ENCODE measurements at regions not wholly inside any gene's neighbourhood (a gene's known extent, or its start where the extent isn't known, plus 50 kb on each side); places are given as distances from the start of the nearest gene placed in this dataset.

DNA sequence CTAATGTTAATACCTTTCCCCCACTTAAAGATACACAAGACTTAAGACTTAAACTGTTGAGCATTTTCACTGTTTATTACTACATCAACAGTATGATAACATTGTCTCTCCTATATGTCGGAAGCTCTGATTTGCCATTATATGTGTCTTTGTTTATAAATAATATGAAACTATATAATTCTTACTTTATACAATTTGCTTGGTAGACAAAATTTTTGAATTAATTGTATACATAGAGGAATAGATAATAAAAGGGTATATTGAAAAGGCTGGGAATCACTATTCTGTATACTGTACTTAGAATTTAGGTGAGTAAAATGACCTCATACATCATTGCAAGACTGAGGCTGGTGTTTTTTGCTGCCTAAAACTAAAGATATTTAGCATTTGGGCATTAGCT lies 82.1 kb upstream of the HDAC9 start:
- H3K4me3 Mint-ChIP-seq, result no peak overlapping the region
- no peaks in the 10 kb centered on the region for H3K9me3 Mint-ChIP-seq
- no peak overlapping the region for H3K27ac Mint-ChIP-seq
- ATAC-seq (replicated peaks), result no peak
- no peaks in the 10 kb centered on the region for H3K4me1 Mint-ChIP-seq
- no peaks in the 10 kb centered on the region for H3K36me3 Mint-ChIP-seq (ENCODE audit: low read depth)
- peaks cover 9% of the 10 kb centered on the region for H3K27me3 Mint-ChIP-seq

- H3K4me3 Mint-ChIP-seq, result no peak overlapping the region
- no peak for ATAC-seq (replicated peaks)
- no peak overlapping the region for H3K27ac Mint-ChIP-seq
- no peaks in the 10 kb centered on the region for H3K36me3 Mint-ChIP-seq (ENCODE audit: low read depth)
- H3K4me1 Mint-ChIP-seq, result no peaks in the 10 kb centered on the region
- H3K9me3 Mint-ChIP-seq, result no peaks in the 10 kb centered on the region
- peaks cover 9% of the 10 kb centered on the region for H3K27me3 Mint-ChIP-seq
Measured at GRCh38 chr7:18414885-18415284, 80.7 kb upstream of the HDAC9 start.

- Mint-ChIP-seq H3K4me3 (no peak overlapping the region), H3K9me3 (no peaks in the 10 kb centered on the region), H3K4me1 (no peaks in the 10 kb centered on the region), H3K27ac (no peak overlapping the region), H3K27me3 (peaks cover 9% of the 10 kb centered on the region), H3K36me3 (ENCODE audit: low read depth) (no peaks in the 10 kb centered on the region)
- ATAC-seq (replicated peaks), result no peak
Measured at GRCh38 chr7:18416988-18417387, 78.6 kb upstream of the HDAC9 start.

DNA sequence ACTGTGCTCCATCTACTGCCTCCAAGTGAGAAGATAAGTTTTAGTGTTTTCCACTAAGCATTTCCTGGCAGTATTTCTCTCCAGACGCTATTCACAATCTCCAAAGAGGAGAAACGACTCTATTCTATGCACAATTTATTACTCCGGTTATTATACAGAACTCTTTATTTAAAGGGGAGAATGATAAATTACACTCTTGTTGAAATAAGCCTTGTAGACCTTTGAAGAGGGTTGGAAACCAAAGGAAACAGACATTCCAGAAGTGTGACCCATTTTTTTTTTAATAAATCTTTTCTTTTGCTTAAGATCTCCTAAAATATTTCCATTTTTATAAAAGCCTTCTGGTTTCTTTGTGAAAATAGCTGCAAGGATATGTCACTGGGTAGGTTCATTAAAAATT lies 76.1 kb upstream of the HDAC9 start:
- no peak for ATAC-seq (replicated peaks)
- H3K9me3 Mint-ChIP-seq, result no peaks in the 10 kb centered on the region
- H3K27ac Mint-ChIP-seq, result no peak overlapping the region
- no peak overlapping the region for H3K4me3 Mint-ChIP-seq
- H3K36me3 Mint-ChIP-seq (ENCODE audit: low read depth), result no peaks in the 10 kb centered on the region
- peaks cover 4% of the 10 kb centered on the region for H3K27me3 Mint-ChIP-seq
- H3K4me1 Mint-ChIP-seq, result no peaks in the 10 kb centered on the region

- Mint-ChIP-seq H3K27ac (no peak overlapping the region), H3K27me3 (peaks cover 4% of the 10 kb centered on the region), H3K9me3 (no peaks in the 10 kb centered on the region), H3K4me1 (no peaks in the 10 kb centered on the region), H3K36me3 (ENCODE audit: low read depth) (no peaks in the 10 kb centered on the region), H3K4me3 (no peak overlapping the region)
- no peak for ATAC-seq (replicated peaks)
Measured at GRCh38 chr7:18420108-18420507, 75.4 kb upstream of the HDAC9 start.

DNA sequence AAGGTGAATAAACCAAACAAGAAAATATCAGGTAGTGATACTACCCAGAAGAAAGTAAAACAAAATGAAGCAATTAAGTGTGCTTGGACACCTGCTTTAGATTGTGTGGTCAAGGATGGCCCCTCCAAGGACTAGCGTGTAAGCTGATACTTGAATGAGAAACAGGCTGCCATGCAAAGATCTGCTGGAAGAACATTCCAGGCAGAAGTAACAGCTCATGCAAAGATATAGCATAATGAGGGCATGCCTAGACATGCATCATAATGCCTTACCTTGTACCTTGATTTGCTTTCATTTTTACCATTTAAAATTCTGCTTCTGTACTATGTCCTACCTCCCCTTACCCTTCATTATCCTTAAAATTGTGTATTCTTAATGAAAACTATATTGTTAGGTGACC lies 74.8 kb upstream of the HDAC9 start:
- Mint-ChIP-seq H3K4me3 (no peak overlapping the region), H3K27ac (no peak overlapping the region), H3K36me3 (ENCODE audit: low read depth) (no peaks in the 10 kb centered on the region), H3K9me3 (no peaks in the 10 kb centered on the region), H3K4me1 (no peaks in the 10 kb centered on the region), H3K27me3 (peaks cover 4% of the 10 kb centered on the region)
- ATAC-seq (replicated peaks), result no peak

DNA sequence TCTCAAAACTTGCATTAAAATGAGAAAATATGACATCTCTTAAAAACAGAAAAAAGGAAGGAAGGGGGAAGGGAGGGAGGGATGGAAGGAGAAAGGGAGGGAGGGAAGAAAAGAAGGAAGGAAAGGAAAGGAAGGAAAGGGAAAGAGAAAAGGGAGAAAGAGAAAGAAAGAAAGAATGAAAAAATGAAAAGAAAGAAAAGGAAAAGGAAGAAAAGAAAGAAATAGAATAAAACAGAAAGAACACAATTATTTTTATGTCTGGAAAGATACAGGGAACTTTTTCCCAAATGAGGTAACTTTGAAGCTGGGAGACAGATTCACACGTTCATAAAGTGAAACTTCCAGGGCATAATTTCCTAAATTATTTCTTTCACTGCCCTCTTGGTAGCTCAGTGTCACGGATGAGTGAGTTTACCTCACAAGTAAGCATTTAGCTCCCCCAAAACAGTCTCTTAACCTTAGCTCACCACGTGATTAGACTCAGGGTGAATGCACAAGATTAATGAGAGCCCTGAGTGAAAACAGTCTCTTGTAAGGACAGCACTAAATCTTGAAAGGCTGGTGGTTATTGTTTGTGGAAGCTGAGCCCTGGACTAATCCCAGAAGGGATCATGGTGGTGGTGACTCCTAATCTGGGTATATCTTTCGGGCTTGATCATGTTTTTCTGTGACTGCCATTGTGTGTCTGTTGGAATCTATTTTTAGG lies 74.1 kb upstream of the HDAC9 start:
- H3K27me3 Mint-ChIP-seq, result peaks cover 4% of the 10 kb centered on the region
- no peak overlapping the region for H3K27ac Mint-ChIP-seq
- H3K4me3 Mint-ChIP-seq, result no peak overlapping the region
- no peaks in the 10 kb centered on the region for H3K4me1 Mint-ChIP-seq
- no peaks in the 10 kb centered on the region for H3K36me3 Mint-ChIP-seq (ENCODE audit: low read depth)
- no peak for ATAC-seq (replicated peaks)
- H3K9me3 Mint-ChIP-seq, result no peaks in the 10 kb centered on the region

DNA sequence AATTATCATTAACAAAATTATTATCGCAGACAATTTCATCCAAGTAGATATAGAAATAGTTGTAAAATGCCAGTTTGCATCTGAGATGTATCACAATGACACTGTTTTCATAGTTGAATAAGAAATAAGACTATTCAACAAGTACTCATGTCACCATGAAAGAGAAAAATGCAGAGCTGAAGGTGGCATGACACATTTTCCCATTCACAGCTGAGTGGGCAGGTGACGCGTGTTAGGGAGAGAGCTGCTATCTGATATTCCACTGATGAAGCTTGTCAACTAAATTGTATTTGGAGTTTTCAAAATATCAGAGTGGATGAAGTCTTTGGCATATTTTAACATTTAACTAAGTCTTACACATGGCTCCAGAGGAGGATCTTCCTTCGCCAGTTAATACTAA lies 70.3 kb upstream of the HDAC9 start:
- H3K4me3 Mint-ChIP-seq, result no peak overlapping the region
- no peak overlapping the region for H3K27ac Mint-ChIP-seq
- no peaks in the 10 kb centered on the region for H3K36me3 Mint-ChIP-seq (ENCODE audit: low read depth)
- no peaks in the 10 kb centered on the region for H3K27me3 Mint-ChIP-seq
- no peaks in the 10 kb centered on the region for H3K9me3 Mint-ChIP-seq
- no peaks in the 10 kb centered on the region for H3K4me1 Mint-ChIP-seq
- ATAC-seq (replicated peaks), result no peak

DNA sequence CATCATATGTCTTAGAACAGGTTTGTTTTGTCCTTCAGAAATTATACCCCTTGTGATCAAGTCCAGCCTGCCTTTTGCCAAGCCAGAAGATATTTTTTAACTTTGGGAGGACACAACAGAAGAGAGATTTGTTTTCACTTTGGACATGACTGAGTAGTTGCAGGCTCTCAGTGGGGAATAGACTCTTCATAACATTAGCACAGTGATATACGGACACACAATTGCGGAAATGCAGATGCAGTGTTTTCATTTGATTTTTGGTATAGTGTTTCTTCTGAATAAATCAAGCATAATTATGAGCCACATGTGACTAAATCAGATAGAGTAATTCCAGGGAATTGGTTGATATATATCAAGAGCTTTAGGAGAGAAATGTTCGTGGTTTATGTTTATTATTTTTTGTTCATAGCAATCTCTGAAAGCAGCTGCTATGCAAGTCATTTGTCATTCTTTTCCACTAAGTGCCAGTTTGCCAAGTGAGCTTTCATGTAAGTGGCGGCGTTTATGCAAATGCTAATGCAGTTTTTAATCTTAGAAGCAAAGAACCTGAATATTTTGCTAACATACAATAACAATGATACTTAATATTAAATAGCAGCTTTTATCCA lies 69.6 kb upstream of the HDAC9 start:
- no peak for ATAC-seq (replicated peaks)
- Mint-ChIP-seq H3K4me3 (no peak overlapping the region), H3K4me1 (no peaks in the 10 kb centered on the region), H3K27ac (no peak overlapping the region), H3K36me3 (ENCODE audit: low read depth) (no peaks in the 10 kb centered on the region), H3K9me3 (no peaks in the 10 kb centered on the region), H3K27me3 (peaks cover 2% of the 10 kb centered on the region)

DNA sequence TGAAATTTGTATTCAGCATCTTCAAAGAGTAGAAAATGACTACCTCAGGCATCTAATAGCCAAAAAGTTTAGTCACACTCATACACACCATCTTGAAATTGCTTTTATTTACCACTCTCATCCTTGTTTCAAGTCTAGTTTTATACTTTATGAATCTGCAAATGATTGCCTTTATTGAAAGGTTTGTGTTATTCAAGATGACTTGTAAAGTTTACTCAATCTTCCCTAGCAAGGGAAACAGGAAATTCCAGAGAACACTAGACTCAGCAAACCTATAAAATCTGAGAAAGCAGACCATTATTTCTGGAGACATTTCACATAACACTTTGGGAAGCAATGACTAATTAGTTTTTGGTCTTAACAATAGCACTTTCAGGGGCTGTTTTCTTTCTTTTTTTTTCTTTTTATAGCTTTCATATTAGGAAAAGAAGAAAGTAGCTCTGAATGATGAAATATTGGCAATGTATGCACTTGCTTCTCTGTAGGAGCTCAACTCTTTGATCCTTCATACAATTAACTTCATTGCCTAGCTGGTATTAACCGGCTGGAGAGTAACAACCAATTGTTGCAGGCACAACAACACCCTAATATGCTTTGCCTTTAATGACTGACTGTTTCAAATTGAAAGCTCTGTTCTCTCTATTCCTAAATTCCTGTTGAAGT lies 68.9 kb upstream of the HDAC9 start:
- Mint-ChIP-seq H3K27ac (no peak overlapping the region), H3K36me3 (ENCODE audit: low read depth) (no peaks in the 10 kb centered on the region), H3K27me3 (peaks cover 3% of the 10 kb centered on the region), H3K4me3 (no peak overlapping the region), H3K9me3 (no peaks in the 10 kb centered on the region), H3K4me1 (no peaks in the 10 kb centered on the region)
- no peak for ATAC-seq (replicated peaks)

DNA sequence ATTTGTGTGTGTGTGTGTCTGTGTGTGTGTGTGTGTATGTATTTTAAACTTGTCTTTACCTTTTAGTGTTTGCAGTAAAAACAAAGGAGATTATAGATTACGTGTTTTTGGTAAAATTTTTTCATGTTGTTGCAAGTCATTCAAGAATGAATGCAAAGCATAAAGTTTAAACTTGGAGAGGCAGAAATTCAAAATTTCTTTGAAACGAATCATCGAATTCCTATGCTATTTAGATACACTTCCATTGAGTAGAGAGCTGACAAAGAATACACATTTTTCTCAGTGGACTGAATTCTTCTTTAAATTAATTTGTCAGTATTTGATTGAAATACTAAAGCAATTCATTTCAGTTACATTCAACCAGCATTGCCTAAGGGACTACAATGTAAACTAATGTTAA lies 66.0 kb upstream of the HDAC9 start:
- H3K9me3 Mint-ChIP-seq, result no peaks in the 10 kb centered on the region

GRCh38 chr7:18430810-18431209 lies 64.7 kb upstream of the HDAC9 start:
- H3K4me1 Mint-ChIP-seq, result no peaks in the 10 kb centered on the region
- no peaks in the 10 kb centered on the region for H3K9me3 Mint-ChIP-seq
- no peaks in the 10 kb centered on the region for H3K36me3 Mint-ChIP-seq (ENCODE audit: low read depth)
- no peak for ATAC-seq (replicated peaks)
- no peak overlapping the region for H3K4me3 Mint-ChIP-seq
- no peak overlapping the region for H3K27ac Mint-ChIP-seq
- H3K27me3 Mint-ChIP-seq, result peaks cover 3% of the 10 kb centered on the region

More for the DNA sequence above, 66.0 kb upstream of the HDAC9 start:
- Mint-ChIP-seq H3K4me3 (no peak overlapping the region), H3K4me1 (no peaks in the 10 kb centered on the region), H3K27ac (no peak overlapping the region), H3K27me3 (peaks cover 3% of the 10 kb centered on the region), H3K36me3 (ENCODE audit: low read depth) (no peaks in the 10 kb centered on the region)
- no peak for ATAC-seq (replicated peaks)

DNA sequence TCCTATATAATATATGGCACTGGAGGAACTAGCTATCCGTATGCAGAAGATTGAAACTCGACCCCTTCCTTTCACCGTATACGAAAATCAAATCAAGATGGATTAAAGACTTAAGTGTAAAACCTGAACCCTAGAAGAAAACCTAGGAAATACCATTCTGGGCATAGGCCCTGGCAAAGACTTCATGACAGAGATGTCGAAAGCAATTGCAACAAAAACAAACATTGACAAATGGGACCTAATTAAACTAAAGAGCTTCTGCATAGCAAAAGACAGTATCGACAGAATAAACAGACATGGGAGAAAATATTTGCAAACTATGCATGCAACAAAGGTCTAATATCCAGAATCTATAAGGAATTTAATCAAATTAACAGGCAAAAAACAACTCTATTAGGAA lies 61.4 kb upstream of the HDAC9 start:
- ATAC-seq (replicated peaks), result no peak
- Mint-ChIP-seq H3K4me3 (no peak overlapping the region), H3K36me3 (ENCODE audit: low read depth) (no peaks in the 10 kb centered on the region), H3K9me3 (no peaks in the 10 kb centered on the region), H3K27me3 (peaks cover 3% of the 10 kb centered on the region), H3K4me1 (no peaks in the 10 kb centered on the region), H3K27ac (no peak overlapping the region)

DNA sequence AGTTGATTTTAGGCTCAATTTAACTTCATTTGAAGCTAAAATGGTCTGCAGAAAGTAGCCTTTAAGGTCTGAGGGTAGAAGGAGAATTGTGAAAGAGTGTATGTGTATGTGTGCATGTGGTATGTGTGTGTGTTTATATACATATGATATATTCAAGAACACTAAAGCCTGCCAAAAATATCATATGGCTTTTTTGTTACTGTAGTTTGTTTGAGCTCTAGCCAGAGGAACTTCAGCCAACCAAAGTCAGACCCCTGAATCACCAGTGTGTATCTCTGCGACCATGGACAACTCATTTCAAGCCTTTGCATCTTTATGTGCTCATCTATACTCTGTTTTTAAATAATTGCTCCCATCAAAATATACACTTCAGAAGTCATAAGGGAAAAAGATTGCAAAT lies 58.4 kb upstream of the HDAC9 start:
- no peaks in the 10 kb centered on the region for H3K36me3 Mint-ChIP-seq (ENCODE audit: low read depth)
- no peak for ATAC-seq (replicated peaks)
- H3K4me3 Mint-ChIP-seq, result no peak overlapping the region
- H3K4me1 Mint-ChIP-seq, result no peaks in the 10 kb centered on the region
- H3K27ac Mint-ChIP-seq, result no peak overlapping the region
- no peaks in the 10 kb centered on the region for H3K27me3 Mint-ChIP-seq
- H3K9me3 Mint-ChIP-seq, result no peaks in the 10 kb centered on the region

GRCh38 chr7:18440934-18441333 lies 54.6 kb upstream of the HDAC9 start:
- no peak for ATAC-seq (replicated peaks)
- H3K27ac Mint-ChIP-seq, result no peak overlapping the region

More at GRCh38 chr7:18440934-18441333, 54.6 kb upstream of the HDAC9 start:
- H3K4me1 Mint-ChIP-seq, result no peaks in the 10 kb centered on the region
- H3K27me3 Mint-ChIP-seq, result no peaks in the 10 kb centered on the region
- H3K9me3 Mint-ChIP-seq, result no peaks in the 10 kb centered on the region
- H3K4me3 Mint-ChIP-seq, result no peak overlapping the region
- H3K36me3 Mint-ChIP-seq (ENCODE audit: low read depth), result no peaks in the 10 kb centered on the region

Data from activated T-helper 17 cell treated with anti-CD3 and anti-CD28 coated beads, Interleukin-2, amount 50 U/mL, for 72 hours (primary cell).